ENCODE measurements at regions not wholly inside any gene's neighbourhood (a gene's known extent, or its start where the extent isn't known, plus 50 kb on each side); places are given as distances from the start of the nearest gene placed in this dataset.

GRCh38 chr11:130785380-130786116 is 130.7 kb downstream of the SNX19 start:
- intact Hi-C loops (cut with DNase I): no loop called here
- Histone ChIP-seq H3K4me3 (no peak overlapping the region), H3K9me3 (no peaks in the 10 kb centered on the region), H3K27ac (no peak overlapping the region), H3K4me1 (no peaks in the 10 kb centered on the region), H3K36me3 (no peaks in the 10 kb centered on the region), H3K9ac (ENCODE audit: low read depth in 2 of 2, low read length in 2 of 2) (no peak overlapping the region), H3K27me3 (no peaks in the 10 kb centered on the region)
- DNase-seq: no peak
- no peak for TF ChIP-seq CTCF (IDR thresholded peaks at IDR 0.05)

GRCh38 chr11:130786586-130786985 is 129.7 kb downstream of the SNX19 start:
- no peak for TF ChIP-seq CTCF (IDR thresholded peaks at IDR 0.05)
- Histone ChIP-seq H3K27me3 (no peaks in the 10 kb centered on the region), H3K9me3 (no peaks in the 10 kb centered on the region), H3K27ac (no peak overlapping the region), H3K9ac (ENCODE audit: low read depth in 2 of 2, low read length in 2 of 2) (no peak overlapping the region), H3K4me1 (no peaks in the 10 kb centered on the region), H3K4me3 (no peak overlapping the region), H3K36me3 (no peaks in the 10 kb centered on the region)
- DNase-seq: no peak
- intact Hi-C loops (cut with DNase I): no loop called here

GRCh38 chr11:130787092-130787616 is 129.1 kb downstream of the SNX19 start:
- no peaks in the 10 kb centered on the region for H3K27me3 ChIP-seq
- no peaks in the 10 kb centered on the region for H3K36me3 ChIP-seq
- TF ChIP-seq CTCF (IDR thresholded peaks at IDR 0.05): no peak
- DNase-seq: no peak
- H3K9me3 ChIP-seq: no peaks in the 10 kb centered on the region
- no peak overlapping the region for H3K27ac ChIP-seq
- H3K9ac ChIP-seq (ENCODE audit: low read depth in 2 of 2, low read length in 2 of 2): no peak overlapping the region
- no peaks in the 10 kb centered on the region for H3K4me1 ChIP-seq
- intact Hi-C loops (cut with DNase I): no loop called here
- no peak overlapping the region for H3K4me3 ChIP-seq

GRCh38 chr11:130787973-130788570 is 128.2 kb downstream of the SNX19 start:
- H3K27me3 ChIP-seq: no peaks in the 10 kb centered on the region
- H3K36me3 ChIP-seq: no peaks in the 10 kb centered on the region
- no peak overlapping the region for H3K9ac ChIP-seq (ENCODE audit: low read depth in 2 of 2, low read length in 2 of 2)
- H3K4me3 ChIP-seq: no peak overlapping the region
- H3K27ac ChIP-seq: no peak overlapping the region
- no peaks in the 10 kb centered on the region for H3K4me1 ChIP-seq
- H3K9me3 ChIP-seq: no peaks in the 10 kb centered on the region
- no peak for TF ChIP-seq CTCF (IDR thresholded peaks at IDR 0.05)
- DNase-seq: no peak
- intact Hi-C loops (cut with DNase I): no loop called here

GRCh38 chr11:130789056-130789640 is 127.1 kb downstream of the SNX19 start:
- no peak overlapping the region for H3K4me3 ChIP-seq
- H3K36me3 ChIP-seq: no peaks in the 10 kb centered on the region
- intact Hi-C loops (cut with DNase I): no loop called here
- H3K9me3 ChIP-seq: no peaks in the 10 kb centered on the region
- no peak for TF ChIP-seq CTCF (IDR thresholded peaks at IDR 0.05)
- no peak for DNase-seq
- H3K9ac ChIP-seq (ENCODE audit: low read depth in 2 of 2, low read length in 2 of 2): no peak overlapping the region
- H3K27me3 ChIP-seq: no peaks in the 10 kb centered on the region
- H3K4me1 ChIP-seq: no peaks in the 10 kb centered on the region
- no peak overlapping the region for H3K27ac ChIP-seq
